RWPE2 (cell line): ENCODE measurements at regions not wholly inside any gene's neighbourhood (a gene's known extent, or its start where the extent isn't known, plus 50 kb on each side); places are given as distances from the start of the nearest gene placed in this dataset.

Source experiments
- ATAC-seq: fragments of 200-7000 bp; cut with Tn5 transposase; 3 replicates; pipeline ENCODE4 v1.9.1; 2021; ENCODE audit warnings: low read depth
- DNase-seq: peaks from one replicate; pipeline ENCODE4 v3.0.0-alpha.2; 2020; ENCODE audit warnings: low spot score
- H3K27ac ChIP-seq: fragments of 450-650 bp; 2 replicates; pipeline ENCODE4 v1.5.1; 2017; ENCODE audit warnings: mild to moderate bottlenecking; ENCODE audit not compliant: poor library complexity, severe bottlenecking
- H3K27me3 ChIP-seq: fragments of 250-450 bp; sonication (Bioruptor Pico); 2 replicates; pipeline ENCODE4 v1.5.1; 2021; ENCODE audit warnings: mild to moderate bottlenecking, moderate library complexity; ENCODE audit not compliant: insufficient read depth, poor library complexity, severe bottlenecking
- H3K36me3 ChIP-seq: fragments of 250-450 bp; sonication (Bioruptor Pico); 2 replicates; pipeline ENCODE4 v1.5.1; 2020; ENCODE audit warnings: low read depth, mild to moderate bottlenecking, moderate library complexity
- H3K4me1 ChIP-seq: fragments of 250-450 bp; sonication (Bioruptor Pico); 2 replicates; pipeline ENCODE4 v1.5.1; 2021; ENCODE audit warnings: mild to moderate bottlenecking, moderate library complexity; ENCODE audit not compliant: insufficient read depth, poor library complexity, severe bottlenecking
- H3K4me3 ChIP-seq: fragments of 250-450 bp; sonication (Bioruptor Pico); 2 replicates; pipeline ENCODE4 v1.5.1; 2021; ENCODE audit warnings: mild to moderate bottlenecking, moderate library complexity; ENCODE audit not compliant: severe bottlenecking
- H3K9me3 ChIP-seq: fragments of 250-450 bp; sonication (Bioruptor Pico); 2 replicates; pipeline ENCODE4 v1.5.1; 2021; ENCODE audit warnings: mild to moderate bottlenecking, moderate library complexity; ENCODE audit not compliant: severe bottlenecking
- CTCF ChIP-seq: fragments of 450-650 bp; IDR thresholded peaks from one replicate; pipeline ENCODE4 v1.5.1; 2017; ENCODE audit warnings: mild to moderate bottlenecking, moderate library complexity; ENCODE audit not compliant: poor library complexity, severe bottlenecking

GRCh38 chr2:138324068-138324771 is 177.3 kb upstream of the SPOPL start:
- ATAC-seq, result no peak
- Histone ChIP-seq H3K27me3 (no peaks in the 10 kb centered on the region), H3K4me3 (no peak overlapping the region), H3K9me3 (no peaks in the 10 kb centered on the region), H3K27ac (no peak overlapping the region), H3K36me3 (no peaks in the 10 kb centered on the region), H3K4me1 (no peaks in the 10 kb centered on the region)
- DNase-seq, result no peak
- no peak for TF ChIP-seq CTCF

GRCh38 chr2:138327967-138328366 is 173.6 kb upstream of the SPOPL start:
- Histone ChIP-seq H3K4me1 (no peaks in the 10 kb centered on the region), H3K9me3 (no peaks in the 10 kb centered on the region), H3K36me3 (no peaks in the 10 kb centered on the region), H3K4me3 (no peak overlapping the region), H3K27me3 (no peaks in the 10 kb centered on the region), H3K27ac (no peak overlapping the region)
- no peak for ATAC-seq
- no peak for DNase-seq
- TF ChIP-seq CTCF, result no peak

GRCh38 chr2:138329162-138329561 is 172.4 kb upstream of the SPOPL start:
- DNase-seq, result no peak
- Histone ChIP-seq H3K4me3 (no peak overlapping the region), H3K27ac (no peak overlapping the region), H3K9me3 (no peaks in the 10 kb centered on the region), H3K27me3 (no peaks in the 10 kb centered on the region), H3K4me1 (no peaks in the 10 kb centered on the region), H3K36me3 (no peaks in the 10 kb centered on the region)
- ATAC-seq, result no peak
- TF ChIP-seq CTCF, result no peak

GRCh38 chr2:138329591-138329990 is 172.0 kb upstream of the SPOPL start:
- no peak for TF ChIP-seq CTCF
- ATAC-seq, result no peak
- DNase-seq, result no peak
- H3K27me3 ChIP-seq, result no peaks in the 10 kb centered on the region
- no peaks in the 10 kb centered on the region for H3K36me3 ChIP-seq
- no peaks in the 10 kb centered on the region for H3K9me3 ChIP-seq
- no peaks in the 10 kb centered on the region for H3K4me1 ChIP-seq
- H3K4me3 ChIP-seq, result no peak overlapping the region
- no peak overlapping the region for H3K27ac ChIP-seq

- no peak for TF ChIP-seq CTCF
These were observed 168.4 kb upstream of the SPOPL start for GRCh38 chr2:138333121-138333520.

More at GRCh38 chr2:138333121-138333520, 168.4 kb upstream of the SPOPL start:
- H3K4me1 ChIP-seq, result no peaks in the 10 kb centered on the region
- no peak overlapping the region for H3K27ac ChIP-seq
- no peaks in the 10 kb centered on the region for H3K36me3 ChIP-seq
- no peak overlapping the region for H3K4me3 ChIP-seq
- no peaks in the 10 kb centered on the region for H3K9me3 ChIP-seq
- no peak for ATAC-seq
- no peak for DNase-seq
- H3K27me3 ChIP-seq, result no peaks in the 10 kb centered on the region
